Gastrocnemius medialis (tissue), 4 donors: ENCODE measurements at regions not wholly inside any gene's neighbourhood (a gene's known extent, or its start where the extent isn't known, plus 50 kb on each side); places are given as distances from the start of the nearest gene placed in this dataset.

Experiments used
- ATAC-seq, 2 donors: fragments of 150-250 bp; one replicate each; pipeline ENCODE4 v1.9.1; 2016
- DNase-seq, 2 donors: peaks; one replicate each; pipeline ENCODE4 v3.0.0-alpha.2; 2019
- H3K27ac ChIP-seq, 4 donors: fragments of 200-600 bp; sonication (generic); 1 replicate in 1 of 4; 2 replicates in 3 of 4; pipeline ENCODE4 v1.5.1; 2016 to 2018; ENCODE audit warnings: mild to moderate bottlenecking in 2 of 4, moderate library complexity in 1 of 4
- H3K27me3 ChIP-seq, 3 donors: fragments of 200-600 bp; sonication (generic) in 2 of 3; 1 replicate in 1 of 3; 2 replicates in 2 of 3; pipeline versions ENCODE4 v1.5.1 to v1.6.0; 2016 to 2019; ENCODE audit warnings: mild to moderate bottlenecking in 1 of 3, moderate library complexity in 1 of 3
- H3K36me3 ChIP-seq, 2 donors: fragments of 200-600 bp; sonication (generic) in 1 of 2; one replicate each; pipeline ENCODE4 v1.5.1; 2017 to 2018
- H3K4me1 ChIP-seq, 2 donors: fragments of 200-600 bp; sonication (generic) in 1 of 2; one replicate each; pipeline ENCODE4 v1.5.1; 2016 to 2017; ENCODE audit warnings: mild to moderate bottlenecking in 2 of 2
- H3K4me3 ChIP-seq, 4 donors: fragments of 200-600 bp; sonication (generic) in 3 of 4; 1 replicate in 1 of 4; 2 replicates in 3 of 4; pipeline ENCODE4 v1.5.1; 2016 to 2019; ENCODE audit warnings: mild to moderate bottlenecking in 2 of 4
- H3K9me3 ChIP-seq, 3 donors: fragments of 200-600 bp; sonication (generic) in 2 of 3; 1 replicate in 1 of 3; 2 replicates in 2 of 3; pipeline ENCODE4 v1.5.1; 2016 to 2019
- CTCF ChIP-seq, 5 experiments: fragments of 450-650 bp in 3 of 5; fragments of 200-600 bp in 2 of 5; sonication (generic) in 2 of 5; IDR thresholded peaks in 4 of 5; conservative IDR thresholded peaks in 1 of 5; 1 replicate in 4 of 5; 2 replicates in 1 of 5; pipeline ENCODE4 v1.5.1; 2016 to 2019; ENCODE audit warnings: antibody characterized with exemption in 5 of 5, mild to moderate bottlenecking in 3 of 5, moderate library complexity in 3 of 5
- POLR2A ChIP-seq, 2 donors: fragments of 450-650 bp; IDR thresholded peaks; one replicate each; pipeline ENCODE4 v1.6.1; 2017; ENCODE audit warnings: antibody characterized with exemption in 2 of 2, mild to moderate bottlenecking in 2 of 2, moderate library complexity in 2 of 2
- in situ Hi-C, 4 donors: fragments of 200-750 bp; cut with MboI; loops; one replicate each; pipeline versions ENCODE4 v1.15.0 to v1.8.0; 2017; ENCODE audit warnings: low sequenced_read_pairs in 4 of 4
- intact Hi-C: fragments of 100-400 bp; cut with DNase I; formaldehyde crosslinking; loops from one replicate; pipeline ENCODE4 v1.15.1; 2023; ENCODE audit warnings: low total_unique reads

- Histone ChIP-seq H3K9me3 (no peaks in the 10 kb centered on the region), H3K4me1 (no peaks in the 10 kb centered on the region), H3K4me3 (no peak overlapping the region), H3K27ac (no peak overlapping the region), H3K36me3 (no peaks in the 10 kb centered on the region), H3K27me3 (no peaks in the 10 kb centered on the region)
- ATAC-seq (no peak), DNase-seq (no peak)
- in situ Hi-C loops (no loop called here), intact Hi-C loops (no loop called here)
- TF ChIP-seq CTCF (IDR thresholded peaks at IDR 0.05 in 4 of 5, conservative IDR thresholded peaks at IDR 0.05 in 1 of 5) (no peak), POLR2A (IDR thresholded peaks at IDR 0.05) (no peak)
These were observed 71.4 kb upstream of the LAPTM4A start for GRCh38 chr2:20122864-20123263.

GRCh38 chr2:20120569-20121416 is 69.4 kb upstream of the LAPTM4A start:
- DNase-seq (no peak), ATAC-seq (no peak)
- Histone ChIP-seq H3K9me3 (no peaks in the 10 kb centered on the region), H3K4me1 (no peaks in the 10 kb centered on the region), H3K27me3 (no peaks in the 10 kb centered on the region), H3K36me3 (no peaks in the 10 kb centered on the region), H3K4me3 (no peak overlapping the region), H3K27ac (no peak overlapping the region)
- TF ChIP-seq CTCF (IDR thresholded peaks at IDR 0.05 in 4 of 5, conservative IDR thresholded peaks at IDR 0.05 in 1 of 5): no peak
- TF ChIP-seq POLR2A (IDR thresholded peaks at IDR 0.05): no peak
- intact Hi-C loops: no loop called here
- in situ Hi-C loops: no loop called here

- in situ Hi-C loops (no loop called here), intact Hi-C loops (no loop called here)
- TF ChIP-seq CTCF (IDR thresholded peaks at IDR 0.05 in 4 of 5, conservative IDR thresholded peaks at IDR 0.05 in 1 of 5): no peak
- TF ChIP-seq POLR2A (IDR thresholded peaks at IDR 0.05): no peak
- Histone ChIP-seq H3K36me3 (no peaks in the 10 kb centered on the region), H3K4me3 (no peak overlapping the region), H3K27ac (no peak overlapping the region), H3K27me3 (no peaks in the 10 kb centered on the region), H3K4me1 (no peaks in the 10 kb centered on the region), H3K9me3 (no peaks in the 10 kb centered on the region)
- ATAC-seq (no peak), DNase-seq (no peak)
These were observed 66.6 kb upstream of the LAPTM4A start for GRCh38 chr2:20118051-20118450.

- no peak for ATAC-seq
- no peaks in the 10 kb centered on the region for H3K27me3 ChIP-seq
- TF ChIP-seq POLR2A (IDR thresholded peaks at IDR 0.05): no peak
- TF ChIP-seq CTCF (IDR thresholded peaks at IDR 0.05 in 4 of 5, conservative IDR thresholded peaks at IDR 0.05 in 1 of 5): no peak
- no peaks in the 10 kb centered on the region for H3K9me3 ChIP-seq
- H3K4me1 ChIP-seq: no peaks in the 10 kb centered on the region
- intact Hi-C loops: no loop called here
- in situ Hi-C loops: no loop called here
- no peak overlapping the region for H3K4me3 ChIP-seq
- DNase-seq: no peak
- H3K27ac ChIP-seq: no peak overlapping the region
- no peaks in the 10 kb centered on the region for H3K36me3 ChIP-seq
These were observed 64.5 kb upstream of the LAPTM4A start for GRCh38 chr2:20115902-20116301.

- no peak overlapping the region for H3K4me3 ChIP-seq
- intact Hi-C loops: no loop called here
- in situ Hi-C loops: no loop called here
- H3K9me3 ChIP-seq: no peaks in the 10 kb centered on the region
- DNase-seq (no peak), ATAC-seq (no peak)
- no peaks in the 10 kb centered on the region for H3K4me1 ChIP-seq
- H3K27ac ChIP-seq: no peak overlapping the region
- H3K27me3 ChIP-seq: no peaks in the 10 kb centered on the region
- no peak for TF ChIP-seq CTCF (IDR thresholded peaks at IDR 0.05 in 4 of 5, conservative IDR thresholded peaks at IDR 0.05 in 1 of 5)
- TF ChIP-seq POLR2A (IDR thresholded peaks at IDR 0.05): no peak
- H3K36me3 ChIP-seq: no peaks in the 10 kb centered on the region
These were observed 63.9 kb upstream of the LAPTM4A start for GRCh38 chr2:20115374-20115773.
